ENCODE measurements at regions not wholly inside any gene's neighbourhood (a gene's known extent, or its start where the extent isn't known, plus 50 kb on each side); places are given as distances from the start of the nearest gene placed in this dataset.

DNA sequence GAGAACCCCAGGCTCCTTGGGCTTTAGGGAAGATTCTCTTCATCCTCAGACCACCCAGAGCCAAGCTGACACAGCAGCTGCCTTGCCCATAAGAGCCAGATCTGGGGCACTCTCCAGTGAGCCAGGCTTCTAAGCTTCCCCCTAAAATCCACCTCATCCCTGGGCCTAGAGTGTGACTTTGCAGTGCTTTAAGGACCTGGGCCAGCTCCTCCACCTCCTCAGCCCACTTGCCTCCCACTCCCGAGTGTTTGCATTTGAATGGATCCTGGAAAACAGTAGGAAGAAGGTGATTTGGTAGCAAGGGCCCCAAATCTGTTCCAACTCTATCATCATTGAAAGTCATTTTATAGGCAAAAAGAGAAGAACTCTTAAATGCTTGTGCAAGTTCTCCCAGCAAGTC lies 108.7 kb upstream of the UBL3 start:
- no peak overlapping the region for H3K4me3 ChIP-seq (ENCODE audit: low read length)
- H4K20me1 ChIP-seq (ENCODE audit: insufficient read depth, low read length): no peaks in the 10 kb centered on the region
- H3K36me3 ChIP-seq (replicated peaks; ENCODE audit: low read depth, low read length): no peaks in the 10 kb centered on the region
- H3K4me2 ChIP-seq (ENCODE audit: low read length): no peak overlapping the region
- no peaks in the 10 kb centered on the region for H3K79me2 ChIP-seq (ENCODE audit: low read length)
- TF ChIP-seq, protein P1, sequence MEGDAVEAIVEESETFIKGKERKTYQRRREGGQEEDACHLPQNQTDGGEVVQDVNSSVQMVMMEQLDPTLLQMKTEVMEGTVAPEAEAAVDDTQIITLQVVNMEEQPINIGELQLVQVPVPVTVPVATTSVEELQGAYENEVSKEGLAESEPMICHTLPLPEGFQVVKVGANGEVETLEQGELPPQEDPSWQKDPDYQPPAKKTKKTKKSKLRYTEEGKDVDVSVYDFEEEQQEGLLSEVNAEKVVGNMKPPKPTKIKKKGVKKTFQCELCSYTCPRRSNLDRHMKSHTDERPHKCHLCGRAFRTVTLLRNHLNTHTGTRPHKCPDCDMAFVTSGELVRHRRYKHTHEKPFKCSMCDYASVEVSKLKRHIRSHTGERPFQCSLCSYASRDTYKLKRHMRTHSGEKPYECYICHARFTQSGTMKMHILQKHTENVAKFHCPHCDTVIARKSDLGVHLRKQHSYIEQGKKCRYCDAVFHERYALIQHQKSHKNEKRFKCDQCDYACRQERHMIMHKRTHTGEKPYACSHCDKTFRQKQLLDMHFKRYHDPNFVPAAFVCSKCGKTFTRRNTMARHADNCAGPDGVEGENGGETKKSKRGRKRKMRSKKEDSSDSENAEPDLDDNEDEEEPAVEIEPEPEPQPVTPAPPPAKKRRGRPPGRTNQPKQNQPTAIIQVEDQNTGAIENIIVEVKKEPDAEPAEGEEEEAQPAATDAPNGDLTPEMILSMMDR (IDR thresholded peaks at IDR 0.05; ENCODE audit: low read depth, low read length): no peak
- TF ChIP-seq EZH2phosphoT487 (IDR thresholded peaks at IDR 0.05; ENCODE audit: low read depth): no peak
- H3K27ac ChIP-seq (ENCODE audit: low read length): no peak overlapping the region
- H3K9ac ChIP-seq (ENCODE audit: low read length): no peak overlapping the region
- H3K27me3 ChIP-seq (ENCODE audit: low read depth, low read length): peaks cover 29% of the 10 kb centered on the region
- peaks cover 5% of the 10 kb centered on the region for H3K4me1 ChIP-seq (ENCODE audit: low read length)
- no peaks in the 10 kb centered on the region for H3K9me3 ChIP-seq (ENCODE audit: insufficient read depth, low read length)
- H2AFZ ChIP-seq (ENCODE audit: low read depth, low read length): no peak overlapping the region

DNA sequence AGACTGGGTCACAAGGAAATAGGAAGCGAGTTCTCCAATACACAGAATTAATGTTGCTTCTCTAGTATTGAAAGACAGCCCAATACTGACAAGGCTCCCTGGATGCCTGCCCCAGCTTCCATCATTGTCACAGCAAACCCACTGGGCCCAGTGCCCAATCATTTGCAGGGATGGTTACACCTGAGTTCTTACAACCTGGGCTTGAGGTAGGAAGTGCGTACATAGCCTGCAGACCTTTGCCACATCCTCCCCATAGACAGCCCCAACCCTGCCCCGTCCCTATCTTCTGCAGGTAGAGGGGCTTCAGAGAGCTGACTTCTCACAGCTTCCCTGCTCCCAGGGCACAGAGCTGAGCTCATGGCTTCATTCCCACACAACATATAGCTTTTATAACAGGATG lies 108.1 kb upstream of the UBL3 start:
- Histone ChIP-seq H3K9ac (ENCODE audit: low read length) (no peak overlapping the region), H3K9me3 (ENCODE audit: insufficient read depth, low read length) (no peaks in the 10 kb centered on the region), H3K79me2 (ENCODE audit: low read length) (no peaks in the 10 kb centered on the region), H3K27me3 (ENCODE audit: low read depth, low read length) (peaks cover 29% of the 10 kb centered on the region), H3K4me1 (ENCODE audit: low read length) (peaks cover 5% of the 10 kb centered on the region), H3K4me2 (ENCODE audit: low read length) (no peak overlapping the region), H3K27ac (ENCODE audit: low read length) (no peak overlapping the region), H3K36me3 (replicated peaks; ENCODE audit: low read depth, low read length) (no peaks in the 10 kb centered on the region), H3K4me3 (ENCODE audit: low read length) (no peak overlapping the region), H4K20me1 (ENCODE audit: insufficient read depth, low read length) (no peaks in the 10 kb centered on the region), H2AFZ (ENCODE audit: low read depth, low read length) (no peak overlapping the region)
- TF ChIP-seq, protein P1 (IDR thresholded peaks at IDR 0.05; ENCODE audit: low read depth, low read length): no peak
- TF ChIP-seq EZH2phosphoT487 (IDR thresholded peaks at IDR 0.05; ENCODE audit: low read depth): no peak

GRCh38 chr13:29957320-29957719 lies 106.9 kb upstream of the UBL3 start:
- Histone ChIP-seq H2AFZ (ENCODE audit: low read depth, low read length) (no peak overlapping the region), H3K4me2 (ENCODE audit: low read length) (no peak overlapping the region), H3K4me1 (ENCODE audit: low read length) (peaks cover 5% of the 10 kb centered on the region), H3K9ac (ENCODE audit: low read length) (no peak overlapping the region), H3K9me3 (ENCODE audit: insufficient read depth, low read length) (no peaks in the 10 kb centered on the region), H3K4me3 (ENCODE audit: low read length) (no peak overlapping the region), H3K36me3 (replicated peaks; ENCODE audit: low read depth, low read length) (no peaks in the 10 kb centered on the region), H4K20me1 (ENCODE audit: insufficient read depth, low read length) (no peaks in the 10 kb centered on the region), H3K27me3 (ENCODE audit: low read depth, low read length) (peaks cover 29% of the 10 kb centered on the region), H3K79me2 (ENCODE audit: low read length) (no peaks in the 10 kb centered on the region), H3K27ac (ENCODE audit: low read length) (no peak overlapping the region)
- TF ChIP-seq EZH2phosphoT487 (IDR thresholded peaks at IDR 0.05; ENCODE audit: low read depth): no peak
- TF ChIP-seq, protein P1 (IDR thresholded peaks at IDR 0.05; ENCODE audit: low read depth, low read length): no peak

- Histone ChIP-seq H3K79me2 (ENCODE audit: low read length) (no peaks in the 10 kb centered on the region), H3K4me1 (ENCODE audit: low read length) (peaks cover 5% of the 10 kb centered on the region), H4K20me1 (ENCODE audit: insufficient read depth, low read length) (no peaks in the 10 kb centered on the region), H3K36me3 (replicated peaks; ENCODE audit: low read depth, low read length) (no peaks in the 10 kb centered on the region), H3K27ac (ENCODE audit: low read length) (no peak overlapping the region), H3K9ac (ENCODE audit: low read length) (no peak overlapping the region), H3K9me3 (ENCODE audit: insufficient read depth, low read length) (no peaks in the 10 kb centered on the region), H3K27me3 (ENCODE audit: low read depth, low read length) (peaks cover 29% of the 10 kb centered on the region), H2AFZ (ENCODE audit: low read depth, low read length) (no peak overlapping the region; the same call in 1 of the 2 replicates), H3K4me2 (ENCODE audit: low read length) (no peak overlapping the region), H3K4me3 (ENCODE audit: low read length) (no peak overlapping the region)
- no peak for TF ChIP-seq EZH2phosphoT487 (IDR thresholded peaks at IDR 0.05; ENCODE audit: low read depth)
- TF ChIP-seq, protein P1 (IDR thresholded peaks at IDR 0.05; ENCODE audit: low read depth, low read length): no peak
Observed at GRCh38 chr13:29956853-29957252, 106.4 kb upstream of the UBL3 start.
